ENCODE measurements at regions not wholly inside any gene's neighbourhood (a gene's known extent, or its start where the extent isn't known, plus 50 kb on each side); places are given as distances from the start of the nearest gene placed in this dataset.
"Not testable (repeated sequence)": the region's sequence is repeated elsewhere in the genome, so short reads cannot be mapped to it uniquely, and the experiment has no call there.

- no peak overlapping the region for H3K4me3 ChIP-seq (ENCODE audit: low read depth, low read length)
- no peak for DNase-seq (ENCODE audit: low read depth)
Observed at GRCh38 chr6:119677384-119677783, 327.8 kb upstream of the MAN1A1 start.

GRCh38 chr6:119676961-119677360 lies 327.4 kb upstream of the MAN1A1 start:
- peak; percentile 18 for DNase-seq (ENCODE audit: low read depth)
- no peak overlapping the region for H3K4me3 ChIP-seq (ENCODE audit: low read depth, low read length)

DNA sequence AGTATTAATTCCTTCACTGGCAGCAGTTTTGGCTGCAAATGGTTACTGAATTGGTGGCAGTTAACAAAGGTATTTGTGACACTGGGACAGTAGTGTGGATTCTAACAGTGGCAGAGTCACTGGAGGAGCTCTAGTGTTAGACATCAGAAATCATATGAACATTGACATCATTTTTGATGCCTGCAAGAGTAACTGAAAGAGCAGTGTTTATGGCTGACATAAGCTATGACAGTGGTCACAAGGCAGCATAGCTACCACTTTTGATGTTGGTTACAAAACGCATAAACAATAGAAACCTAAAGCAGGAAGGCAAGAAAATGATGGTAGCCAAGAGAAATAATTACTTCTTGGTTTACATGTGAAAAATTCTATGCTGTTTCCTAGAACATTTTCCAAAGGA lies 326.7 kb upstream of the MAN1A1 start:
- no peak overlapping the region for H3K4me3 ChIP-seq (ENCODE audit: low read depth, low read length)
- DNase-seq (ENCODE audit: low read depth), result no peak

DNA sequence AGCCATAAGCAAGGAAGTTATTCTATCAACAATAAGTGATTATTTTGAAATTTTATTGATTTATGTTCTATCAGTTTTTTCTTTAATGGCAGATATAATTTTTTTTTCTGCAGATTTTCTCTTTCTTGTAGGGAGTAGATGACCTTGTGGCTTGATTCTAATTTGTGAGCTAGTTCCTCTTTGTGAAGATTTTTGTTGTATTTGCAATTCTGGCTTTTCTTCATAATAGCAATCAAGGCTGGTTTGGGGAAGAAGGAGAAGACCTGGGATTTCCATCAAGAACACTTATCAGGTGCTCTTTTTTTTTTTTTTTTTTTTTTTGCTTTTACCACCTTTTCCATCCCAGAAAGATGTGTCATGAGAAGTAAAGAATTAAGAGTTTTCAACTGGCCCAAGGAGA lies 324.2 kb upstream of the MAN1A1 start:
- H3K4me3 ChIP-seq (ENCODE audit: low read depth, low read length), result no peak overlapping the region
- DNase-seq (ENCODE audit: low read depth), result no peak

DNA sequence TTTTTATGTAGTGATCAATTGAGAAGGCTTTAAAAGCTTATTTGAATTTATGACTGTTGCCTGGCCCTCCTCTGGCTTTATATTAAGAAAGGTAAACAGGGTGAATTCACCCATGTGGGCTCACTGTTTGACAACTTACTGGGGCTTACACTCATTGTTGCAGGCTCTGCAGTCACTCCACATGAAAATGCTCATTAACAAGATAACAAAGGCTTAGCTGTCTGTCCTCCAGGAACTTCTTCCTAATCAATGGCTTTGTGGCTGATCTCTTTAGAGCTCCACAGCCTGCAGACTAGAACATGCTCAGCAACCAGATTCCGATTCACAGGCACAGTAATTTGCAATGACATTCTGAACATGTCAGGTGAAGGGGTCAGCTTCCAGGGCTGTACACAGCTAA lies 323.2 kb upstream of the MAN1A1 start:
- no peak overlapping the region for H3K4me3 ChIP-seq (ENCODE audit: low read depth, low read length)
- no peak for DNase-seq (ENCODE audit: low read depth)

- no peak overlapping the region for H3K4me3 ChIP-seq (ENCODE audit: low read depth, low read length)
- DNase-seq (ENCODE audit: low read depth), result no peak
Observed at GRCh38 chr6:119671105-119671504, 321.5 kb upstream of the MAN1A1 start.

GRCh38 chr6:119669221-119669620 lies 319.7 kb upstream of the MAN1A1 start:
- no peak for DNase-seq (ENCODE audit: low read depth)
- no peak overlapping the region for H3K4me3 ChIP-seq (ENCODE audit: low read depth, low read length)

DNA sequence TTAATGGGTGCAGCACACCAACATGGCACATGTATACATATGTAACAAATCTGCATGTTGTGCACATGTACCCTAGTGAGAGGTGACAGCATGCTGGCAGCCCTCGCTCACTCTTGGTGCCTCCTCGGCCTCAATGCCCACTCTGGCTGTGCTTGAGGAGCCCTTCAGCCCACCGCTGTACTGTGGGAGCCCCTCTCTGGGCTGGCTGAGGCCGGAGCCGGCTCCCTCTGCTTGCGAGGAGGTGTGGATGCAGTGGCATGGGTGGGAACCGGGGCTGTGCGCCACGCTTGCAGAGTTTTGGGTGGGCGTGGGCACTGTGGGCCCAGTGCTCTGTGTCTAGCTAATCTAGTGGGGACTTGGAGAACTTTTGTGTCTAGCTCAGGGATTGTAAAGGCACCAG lies 315.9 kb upstream of the MAN1A1 start:
- not testable (repeated sequence) for H3K4me3 ChIP-seq (ENCODE audit: low read depth, low read length); DNase-seq (ENCODE audit: low read depth)

DNA sequence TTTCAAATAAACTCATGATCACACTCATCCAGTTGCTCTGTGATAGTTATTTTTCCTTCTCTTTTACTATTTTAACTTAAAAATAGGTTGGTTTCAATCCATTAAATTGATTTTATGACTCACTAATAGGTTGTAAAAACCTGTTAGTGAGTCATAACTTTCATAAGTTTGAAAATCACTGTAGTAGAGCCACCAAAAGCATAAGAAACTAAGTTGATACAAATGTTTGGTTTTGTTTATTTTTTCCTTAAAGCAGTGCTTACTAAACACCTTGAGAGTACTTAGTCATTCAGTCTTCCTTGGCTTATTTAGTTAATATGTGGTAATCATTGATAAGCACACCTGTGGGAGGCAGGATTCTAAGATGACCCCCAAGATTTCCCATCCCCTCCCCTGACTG lies 312.1 kb upstream of the MAN1A1 start:
- DNase-seq (ENCODE audit: low read depth), result no peak
- no peak overlapping the region for H3K4me3 ChIP-seq (ENCODE audit: low read depth, low read length)

DNA sequence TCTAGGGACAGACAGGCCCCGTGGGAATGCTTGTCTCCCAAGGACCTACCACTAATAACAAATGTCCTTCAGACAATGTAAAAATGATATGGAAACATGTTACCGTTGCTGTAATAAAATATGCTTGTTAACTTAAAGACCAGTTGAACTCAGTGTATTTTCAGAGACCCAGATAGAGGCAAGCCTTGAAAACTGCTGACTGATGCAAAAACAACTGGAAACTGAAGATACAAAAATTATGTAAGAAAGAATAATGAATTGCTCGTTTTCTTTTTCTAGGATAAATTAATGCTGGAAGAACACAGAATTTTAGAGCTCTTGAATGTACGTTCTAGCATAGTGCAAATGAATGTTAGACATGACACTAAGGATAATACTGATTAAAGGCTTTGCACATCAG lies 311.5 kb upstream of the MAN1A1 start:
- H3K4me3 ChIP-seq (ENCODE audit: low read depth, low read length), result no peak overlapping the region
- no peak for DNase-seq (ENCODE audit: low read depth)

DNA sequence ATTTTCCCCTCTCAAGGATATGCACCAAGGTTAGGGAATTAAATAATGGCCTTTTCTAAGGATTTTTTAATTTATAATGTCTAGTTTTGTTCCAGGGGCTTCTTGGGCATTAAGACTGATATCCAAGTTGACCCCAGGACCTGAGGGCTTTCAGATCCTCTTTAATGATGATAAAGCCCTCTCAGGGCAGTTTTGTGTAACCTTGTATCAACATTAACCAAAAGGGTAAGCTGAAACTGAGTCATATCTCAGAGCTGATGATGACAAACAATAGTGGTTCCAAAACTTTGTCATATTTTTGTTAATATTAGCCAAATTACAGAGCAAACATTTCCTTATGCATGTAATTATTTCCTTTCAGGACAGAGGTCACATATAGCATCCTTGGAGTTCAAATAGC lies 309.4 kb upstream of the MAN1A1 start:
- H3K4me3 ChIP-seq (ENCODE audit: low read depth, low read length), result no peak overlapping the region
- no peak for DNase-seq (ENCODE audit: low read depth)

GRCh38 chr6:119655124-119655523 lies 305.6 kb upstream of the MAN1A1 start:
- DNase-seq (ENCODE audit: low read depth), result no peak
- H3K4me3 ChIP-seq (ENCODE audit: low read depth, low read length), result no peak overlapping the region

GRCh38 chr6:119653329-119653728 lies 303.8 kb upstream of the MAN1A1 start:
- no peak for DNase-seq (ENCODE audit: low read depth)
- H3K4me3 ChIP-seq (ENCODE audit: low read depth, low read length), result no peak overlapping the region

DNA sequence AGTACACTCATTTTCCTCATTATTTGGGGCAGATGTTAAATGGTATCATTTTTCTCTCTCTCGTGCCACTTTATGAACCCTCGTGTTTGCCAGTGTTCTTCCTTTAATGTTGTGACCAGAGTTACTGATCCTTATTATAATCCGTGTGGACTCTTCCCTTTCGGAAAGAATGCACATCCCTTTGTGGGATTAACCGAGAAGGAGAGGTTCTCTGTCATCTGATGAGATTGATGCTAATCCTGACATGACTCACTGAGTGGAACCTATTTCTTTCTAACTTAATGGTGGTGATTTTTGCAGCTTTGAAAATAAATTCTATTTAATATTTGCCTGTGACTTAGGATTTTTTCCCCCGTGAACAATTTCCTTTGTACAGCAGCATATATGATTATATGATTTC lies 300.0 kb upstream of the MAN1A1 start:
- no peak overlapping the region for H3K4me3 ChIP-seq (ENCODE audit: low read depth, low read length)
- DNase-seq (ENCODE audit: low read depth), result no peak

- no peak for DNase-seq (ENCODE audit: low read depth)
- H3K4me3 ChIP-seq (ENCODE audit: low read depth, low read length), result no peak overlapping the region
Observed at GRCh38 chr6:119647309-119647708, 297.7 kb upstream of the MAN1A1 start.

- peak; percentile 14 for DNase-seq (ENCODE audit: low read depth)
- no peak overlapping the region for H3K4me3 ChIP-seq (ENCODE audit: low read depth, low read length)
Observed at GRCh38 chr6:119643876-119644275, 294.3 kb upstream of the MAN1A1 start.

DNA sequence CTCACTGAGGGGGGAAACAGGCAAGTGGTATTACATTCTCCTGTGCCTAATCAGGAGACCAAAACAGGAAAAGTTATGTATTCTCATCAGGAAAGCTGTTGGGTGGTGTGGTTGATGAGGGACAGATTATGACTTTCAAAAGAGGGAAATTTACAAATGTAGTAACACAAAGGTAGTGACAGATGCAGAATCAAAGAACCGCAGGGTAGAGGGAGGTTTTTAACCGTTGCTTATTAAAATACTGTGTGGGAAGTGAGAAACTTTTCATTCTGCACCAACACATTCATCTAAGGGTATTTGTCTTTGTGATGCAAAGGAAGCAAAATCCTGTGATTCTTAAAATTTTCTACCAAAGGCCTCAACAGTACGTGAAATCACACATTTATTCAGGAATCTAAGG lies 288.2 kb upstream of the MAN1A1 start:
- no peak overlapping the region for H3K4me3 ChIP-seq (ENCODE audit: low read depth, low read length)
- DNase-seq (ENCODE audit: low read depth), result no peak

GRCh38 chr6:119636060-119636459 lies 286.5 kb upstream of the MAN1A1 start:
- no peak overlapping the region for H3K4me3 ChIP-seq (ENCODE audit: low read depth, low read length)
- no peak for DNase-seq (ENCODE audit: low read depth)

DNA sequence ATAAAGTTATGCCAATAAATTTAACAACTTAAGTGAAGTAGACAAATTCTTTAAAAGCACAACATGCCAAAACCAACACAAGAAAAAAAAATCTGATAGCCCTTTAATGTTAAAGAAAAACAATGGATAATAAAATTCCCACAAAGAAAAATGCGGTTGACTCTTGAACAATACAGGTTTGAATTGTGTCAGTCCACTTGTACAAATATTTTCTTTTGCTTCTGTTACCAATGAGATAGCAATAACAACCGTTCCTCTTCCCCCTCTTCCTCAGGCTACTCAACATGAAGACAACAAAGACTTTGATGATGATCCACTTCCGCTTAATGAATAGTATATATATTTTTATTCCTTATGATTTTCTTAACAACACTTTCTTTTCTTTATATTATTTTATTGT lies 283.9 kb upstream of the MAN1A1 start:
- DNase-seq (ENCODE audit: low read depth), result no peak
- H3K4me3 ChIP-seq (ENCODE audit: low read depth, low read length), result no peak overlapping the region

DNA sequence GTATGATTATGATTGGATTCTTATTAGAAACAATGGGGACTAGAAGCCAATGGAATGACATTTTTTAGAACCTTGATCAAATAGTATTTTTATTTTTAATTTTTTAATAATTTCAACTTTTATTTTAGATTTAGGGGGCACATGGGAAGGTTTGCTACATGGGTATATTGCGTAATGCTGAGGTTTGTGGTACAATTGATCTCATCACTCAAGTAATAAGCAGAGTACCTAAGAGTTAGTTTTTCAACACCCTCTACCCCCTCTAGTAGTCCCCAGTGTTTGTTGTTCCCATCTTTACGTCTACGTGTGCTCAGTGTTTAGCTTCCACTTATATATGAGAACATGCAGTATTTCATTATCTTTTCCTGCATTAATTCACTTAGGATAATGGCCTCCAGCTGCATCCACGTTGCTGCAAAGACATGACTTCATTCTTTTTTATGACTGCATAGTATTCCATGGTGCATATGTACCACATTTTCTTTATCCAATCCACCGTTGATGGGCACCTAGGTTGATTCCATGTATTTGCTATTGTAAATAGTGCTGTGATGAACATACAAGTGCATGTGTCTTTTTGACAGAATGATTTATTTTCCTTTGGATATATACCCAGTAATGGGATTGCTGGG lies 281.1 kb upstream of the MAN1A1 start:
- no peak for DNase-seq (ENCODE audit: low read depth)
- no peak overlapping the region for H3K4me3 ChIP-seq (ENCODE audit: low read depth, low read length)

- no peak overlapping the region for H3K4me3 ChIP-seq (ENCODE audit: low read depth, low read length)
- no peak for DNase-seq (ENCODE audit: low read depth)
Observed at GRCh38 chr6:119628691-119629594, 279.4 kb upstream of the MAN1A1 start.
